ENCODE measurements at regions not wholly inside any gene's neighbourhood (a gene's known extent, or its start where the extent isn't known, plus 50 kb on each side); places are given as distances from the start of the nearest gene placed in this dataset.

- Histone ChIP-seq H3K9me3 (ENCODE audit: control insufficient read depth in 2 of 2, insufficient read depth in 1 of 2, low read depth in 1 of 2, low read length in 1 of 2) (no peaks in the 10 kb centered on the region), H3K27me3 (ENCODE audit: control insufficient read depth in 1 of 2, insufficient read depth in 2 of 2, low read length in 2 of 2) (no peaks in the 10 kb centered on the region), H3K36me3 (ENCODE audit: control insufficient read depth in 2 of 2, insufficient read depth in 2 of 2, low read length in 1 of 2) (no peaks in the 10 kb centered on the region), H3K27ac (ENCODE audit: low read depth in 2 of 2, low read length in 1 of 2) (no peak overlapping the region), H3K4me3 (ENCODE audit: low read depth in 1 of 2, low read length in 2 of 2) (no peak overlapping the region), H3K4me1 (ENCODE audit: control insufficient read depth in 2 of 2, insufficient read depth in 2 of 2, low read length in 1 of 2) (no peaks in the 10 kb centered on the region)
- 70 to 81% methylated on average over 1 of the region's 1 CpG for WGBS, 2 donors
Observed at GRCh38 chr1:219506936-219507335, 106.0 kb downstream of the ZC3H11B start.

GRCh38 chr1:219506473-219506899 is 106.4 kb downstream of the ZC3H11B start:
- Histone ChIP-seq H3K27me3 (ENCODE audit: control insufficient read depth in 1 of 2, insufficient read depth in 2 of 2, low read length in 2 of 2) (no peaks in the 10 kb centered on the region), H3K4me3 (ENCODE audit: low read depth in 1 of 2, low read length in 2 of 2) (no peak overlapping the region), H3K36me3 (ENCODE audit: control insufficient read depth in 2 of 2, insufficient read depth in 2 of 2, low read length in 1 of 2) (no peaks in the 10 kb centered on the region), H3K4me1 (ENCODE audit: control insufficient read depth in 2 of 2, insufficient read depth in 2 of 2, low read length in 1 of 2) (no peaks in the 10 kb centered on the region), H3K9me3 (ENCODE audit: control insufficient read depth in 2 of 2, insufficient read depth in 1 of 2, low read depth in 1 of 2, low read length in 1 of 2) (no peaks in the 10 kb centered on the region), H3K27ac (ENCODE audit: low read depth in 2 of 2, low read length in 1 of 2) (no peak overlapping the region)
- WGBS, 2 donors, result 24 to 33% methylated on average over 4 of the region's 4 CpGs

GRCh38 chr1:219505886-219506285 is 107.0 kb downstream of the ZC3H11B start:
- Histone ChIP-seq H3K27me3 (ENCODE audit: control insufficient read depth in 1 of 2, insufficient read depth in 2 of 2, low read length in 2 of 2) (no peaks in the 10 kb centered on the region), H3K36me3 (ENCODE audit: control insufficient read depth in 2 of 2, insufficient read depth in 2 of 2, low read length in 1 of 2) (no peaks in the 10 kb centered on the region), H3K4me3 (ENCODE audit: low read depth in 1 of 2, low read length in 2 of 2) (no peak overlapping the region), H3K4me1 (ENCODE audit: control insufficient read depth in 2 of 2, insufficient read depth in 2 of 2, low read length in 1 of 2) (no peaks in the 10 kb centered on the region), H3K27ac (ENCODE audit: low read depth in 2 of 2, low read length in 1 of 2) (no peak overlapping the region), H3K9me3 (ENCODE audit: control insufficient read depth in 2 of 2, insufficient read depth in 1 of 2, low read depth in 1 of 2, low read length in 1 of 2) (no peaks in the 10 kb centered on the region)
- 68 to 77% methylated on average over 3 of the region's 3 CpGs for WGBS, 2 donors

GRCh38 chr1:219503604-219504003 is 109.3 kb downstream of the ZC3H11B start:
- WGBS, 2 donors, result 70 to 78% methylated on average over 4 of the region's 4 CpGs
- Histone ChIP-seq H3K4me3 (ENCODE audit: low read depth in 1 of 2, low read length in 2 of 2) (no peak overlapping the region), H3K9me3 (ENCODE audit: control insufficient read depth in 2 of 2, insufficient read depth in 1 of 2, low read depth in 1 of 2, low read length in 1 of 2) (no peaks in the 10 kb centered on the region), H3K27ac (ENCODE audit: low read depth in 2 of 2, low read length in 1 of 2) (no peak overlapping the region), H3K4me1 (ENCODE audit: control insufficient read depth in 2 of 2, insufficient read depth in 2 of 2, low read length in 1 of 2) (no peaks in the 10 kb centered on the region), H3K36me3 (ENCODE audit: control insufficient read depth in 2 of 2, insufficient read depth in 2 of 2, low read length in 1 of 2) (no peaks in the 10 kb centered on the region), H3K27me3 (ENCODE audit: control insufficient read depth in 1 of 2, insufficient read depth in 2 of 2, low read length in 2 of 2) (no peaks in the 10 kb centered on the region)

GRCh38 chr1:219500327-219500897 is 112.5 kb downstream of the ZC3H11B start:
- 85 to 89% methylated on average over 6 of the region's 6 CpGs for WGBS, 2 donors
- Histone ChIP-seq H3K27me3 (ENCODE audit: control insufficient read depth in 1 of 2, insufficient read depth in 2 of 2, low read length in 2 of 2) (no peaks in the 10 kb centered on the region), H3K27ac (ENCODE audit: low read depth in 2 of 2, low read length in 1 of 2) (no peak overlapping the region), H3K4me1 (ENCODE audit: control insufficient read depth in 2 of 2, insufficient read depth in 2 of 2, low read length in 1 of 2) (no peaks in the 10 kb centered on the region), H3K4me3 (ENCODE audit: low read depth in 1 of 2, low read length in 2 of 2) (no peak overlapping the region), H3K9me3 (ENCODE audit: control insufficient read depth in 2 of 2, insufficient read depth in 1 of 2, low read depth in 1 of 2, low read length in 1 of 2) (no peaks in the 10 kb centered on the region), H3K36me3 (ENCODE audit: control insufficient read depth in 2 of 2, insufficient read depth in 2 of 2, low read length in 1 of 2) (no peaks in the 10 kb centered on the region)

GRCh38 chr1:219498666-219499065 is 114.2 kb downstream of the ZC3H11B start:
- WGBS, 2 donors, result 52 to 81% methylated on average over 1 of the region's 1 CpG
- H3K4me3 ChIP-seq (ENCODE audit: low read depth in 1 of 2, low read length in 2 of 2), result no peak overlapping the region
- no peaks in the 10 kb centered on the region for H3K27me3 ChIP-seq (ENCODE audit: control insufficient read depth in 1 of 2, insufficient read depth in 2 of 2, low read length in 2 of 2)
- no peak overlapping the region for H3K27ac ChIP-seq (ENCODE audit: low read depth in 2 of 2, low read length in 1 of 2)
- H3K4me1 ChIP-seq (ENCODE audit: control insufficient read depth in 2 of 2, insufficient read depth in 2 of 2, low read length in 1 of 2), result no peaks in the 10 kb centered on the region
- H3K36me3 ChIP-seq (ENCODE audit: control insufficient read depth in 2 of 2, insufficient read depth in 2 of 2, low read length in 1 of 2), result no peaks in the 10 kb centered on the region
- H3K9me3 ChIP-seq (ENCODE audit: control insufficient read depth in 2 of 2, insufficient read depth in 1 of 2, low read depth in 1 of 2, low read length in 1 of 2), result no peaks in the 10 kb centered on the region

- Histone ChIP-seq H3K4me1 (ENCODE audit: control insufficient read depth in 2 of 2, insufficient read depth in 2 of 2, low read length in 1 of 2) (no peaks in the 10 kb centered on the region), H3K4me3 (ENCODE audit: low read depth in 1 of 2, low read length in 2 of 2) (no peak overlapping the region), H3K9me3 (ENCODE audit: control insufficient read depth in 2 of 2, insufficient read depth in 1 of 2, low read depth in 1 of 2, low read length in 1 of 2) (no peaks in the 10 kb centered on the region), H3K27me3 (ENCODE audit: control insufficient read depth in 1 of 2, insufficient read depth in 2 of 2, low read length in 2 of 2) (no peaks in the 10 kb centered on the region), H3K36me3 (ENCODE audit: control insufficient read depth in 2 of 2, insufficient read depth in 2 of 2, low read length in 1 of 2) (no peaks in the 10 kb centered on the region), H3K27ac (ENCODE audit: low read depth in 2 of 2, low read length in 1 of 2) (no peak overlapping the region)
- 53 to 58% methylated on average over 6 of the region's 6 CpGs for WGBS, 2 donors
Observed at GRCh38 chr1:219495737-219496408, 117.0 kb downstream of the ZC3H11B start.

GRCh38 chr1:219492717-219493116 is 120.2 kb downstream of the ZC3H11B start:
- Histone ChIP-seq H3K27ac (ENCODE audit: low read depth in 2 of 2, low read length in 1 of 2) (no peak overlapping the region), H3K27me3 (ENCODE audit: control insufficient read depth in 1 of 2, insufficient read depth in 2 of 2, low read length in 2 of 2) (no peaks in the 10 kb centered on the region), H3K4me3 (ENCODE audit: low read depth in 1 of 2, low read length in 2 of 2) (no peak overlapping the region), H3K4me1 (ENCODE audit: control insufficient read depth in 2 of 2, insufficient read depth in 2 of 2, low read length in 1 of 2) (no peaks in the 10 kb centered on the region), H3K36me3 (ENCODE audit: control insufficient read depth in 2 of 2, insufficient read depth in 2 of 2, low read length in 1 of 2) (no peaks in the 10 kb centered on the region), H3K9me3 (ENCODE audit: control insufficient read depth in 2 of 2, insufficient read depth in 1 of 2, low read depth in 1 of 2, low read length in 1 of 2) (no peaks in the 10 kb centered on the region)
- WGBS, 2 donors, result 64 to 68% methylated on average over 3 of the region's 3 CpGs

- H3K4me1 ChIP-seq (ENCODE audit: control insufficient read depth in 2 of 2, insufficient read depth in 2 of 2, low read length in 1 of 2), result no peaks in the 10 kb centered on the region
- H3K4me3 ChIP-seq (ENCODE audit: low read depth in 1 of 2, low read length in 2 of 2), result no peak overlapping the region
- H3K36me3 ChIP-seq (ENCODE audit: control insufficient read depth in 2 of 2, insufficient read depth in 2 of 2, low read length in 1 of 2), result no peaks in the 10 kb centered on the region
- H3K27ac ChIP-seq (ENCODE audit: low read depth in 2 of 2, low read length in 1 of 2), result no peak overlapping the region
- no peaks in the 10 kb centered on the region for H3K9me3 ChIP-seq (ENCODE audit: control insufficient read depth in 2 of 2, insufficient read depth in 1 of 2, low read depth in 1 of 2, low read length in 1 of 2)
- no peaks in the 10 kb centered on the region for H3K27me3 ChIP-seq (ENCODE audit: control insufficient read depth in 1 of 2, insufficient read depth in 2 of 2, low read length in 2 of 2)
- 89 to 96% methylated on average over 1 of the region's 1 CpG for WGBS, 2 donors
Observed at GRCh38 chr1:219490566-219490965, 122.3 kb downstream of the ZC3H11B start.

GRCh38 chr1:219489636-219490035 is 123.3 kb downstream of the ZC3H11B start:
- H3K4me3 ChIP-seq (ENCODE audit: low read depth in 1 of 2, low read length in 2 of 2), result no peak overlapping the region
- H3K27ac ChIP-seq (ENCODE audit: low read depth in 2 of 2, low read length in 1 of 2), result no peak overlapping the region
- H3K36me3 ChIP-seq (ENCODE audit: control insufficient read depth in 2 of 2, insufficient read depth in 2 of 2, low read length in 1 of 2), result no peaks in the 10 kb centered on the region
- H3K4me1 ChIP-seq (ENCODE audit: control insufficient read depth in 2 of 2, insufficient read depth in 2 of 2, low read length in 1 of 2), result no peaks in the 10 kb centered on the region
- H3K27me3 ChIP-seq (ENCODE audit: control insufficient read depth in 1 of 2, insufficient read depth in 2 of 2, low read length in 2 of 2), result no peaks in the 10 kb centered on the region
- WGBS, 2 donors, result 72 to 77% methylated on average over 2 of the region's 2 CpGs
- H3K9me3 ChIP-seq (ENCODE audit: control insufficient read depth in 2 of 2, insufficient read depth in 1 of 2, low read depth in 1 of 2, low read length in 1 of 2), result no peaks in the 10 kb centered on the region
